Neural progenitor cell (in vitro differentiated cells): ENCODE measurements at regions not wholly inside any gene's neighbourhood (a gene's known extent, or its start where the extent isn't known, plus 50 kb on each side); places are given as distances from the start of the nearest gene placed in this dataset.

Experiments
- EZH2phosphoT487 ChIP-seq: fragments of 200-600 bp; sonication (generic); IDR thresholded peaks from 2 replicates; pipeline ENCODE4 v1.6.1; 2017; ENCODE audit warnings: antibody characterized with exemption
- TF ChIP-seq, protein P1 (sequence below): fragments of 200-600 bp; sonication (generic); IDR thresholded peaks from 2 replicates; pipeline ENCODE4 v1.5.1; 2017; ENCODE audit warnings: antibody characterized with exemption, mild to moderate bottlenecking

DNA sequence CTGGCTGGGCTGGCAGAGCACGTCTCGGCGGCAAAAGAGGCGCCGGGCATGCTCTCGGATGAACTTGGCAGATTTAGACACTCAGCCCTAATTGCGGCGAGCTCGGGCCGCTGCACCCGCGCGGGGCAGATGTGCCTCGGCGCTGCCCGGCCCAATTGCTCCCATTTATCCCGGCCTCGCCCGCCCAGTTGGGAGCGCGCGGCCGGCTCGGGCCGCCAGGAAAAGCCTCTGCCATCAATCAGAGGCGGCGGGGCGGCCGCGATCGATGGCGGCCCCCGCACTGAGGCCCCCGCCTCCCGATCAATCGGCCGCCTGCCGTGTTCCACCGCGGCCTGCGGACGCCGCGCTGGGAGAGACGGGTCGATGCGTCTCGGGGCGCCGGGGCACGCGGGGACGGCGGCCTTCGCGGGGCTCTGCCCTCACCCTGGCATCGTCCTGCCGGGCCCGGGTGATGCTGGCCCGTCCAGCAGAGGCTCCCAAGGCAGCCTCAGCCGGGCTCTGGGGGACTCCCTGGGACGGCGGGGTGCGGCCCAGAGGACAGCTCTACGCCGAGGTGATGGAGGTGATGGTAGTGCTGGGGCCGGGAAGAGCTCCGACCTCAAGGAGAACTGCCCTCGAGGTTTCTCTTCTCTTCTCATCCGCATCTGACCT lies 200.9 kb upstream of the N4BP1 start:
- TF ChIP-seq, protein P1, sequence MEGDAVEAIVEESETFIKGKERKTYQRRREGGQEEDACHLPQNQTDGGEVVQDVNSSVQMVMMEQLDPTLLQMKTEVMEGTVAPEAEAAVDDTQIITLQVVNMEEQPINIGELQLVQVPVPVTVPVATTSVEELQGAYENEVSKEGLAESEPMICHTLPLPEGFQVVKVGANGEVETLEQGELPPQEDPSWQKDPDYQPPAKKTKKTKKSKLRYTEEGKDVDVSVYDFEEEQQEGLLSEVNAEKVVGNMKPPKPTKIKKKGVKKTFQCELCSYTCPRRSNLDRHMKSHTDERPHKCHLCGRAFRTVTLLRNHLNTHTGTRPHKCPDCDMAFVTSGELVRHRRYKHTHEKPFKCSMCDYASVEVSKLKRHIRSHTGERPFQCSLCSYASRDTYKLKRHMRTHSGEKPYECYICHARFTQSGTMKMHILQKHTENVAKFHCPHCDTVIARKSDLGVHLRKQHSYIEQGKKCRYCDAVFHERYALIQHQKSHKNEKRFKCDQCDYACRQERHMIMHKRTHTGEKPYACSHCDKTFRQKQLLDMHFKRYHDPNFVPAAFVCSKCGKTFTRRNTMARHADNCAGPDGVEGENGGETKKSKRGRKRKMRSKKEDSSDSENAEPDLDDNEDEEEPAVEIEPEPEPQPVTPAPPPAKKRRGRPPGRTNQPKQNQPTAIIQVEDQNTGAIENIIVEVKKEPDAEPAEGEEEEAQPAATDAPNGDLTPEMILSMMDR, result no peak
- no peak for TF ChIP-seq EZH2phosphoT487
